Suprapubic skin (tissue), 3 donors: ENCODE measurements at regions not wholly inside any gene's neighbourhood (a gene's known extent, or its start where the extent isn't known, plus 50 kb on each side); places are given as distances from the start of the nearest gene placed in this dataset.

Experiments used
- CTCF ChIP-seq, 2 donors: fragments of 200-600 bp in 1 of 2; fragments of 450-650 bp in 1 of 2; sonication (generic) in 1 of 2; IDR thresholded peaks; one replicate each; pipeline ENCODE4 v1.5.1; 2016 to 2019; ENCODE audit warnings: antibody characterized with exemption in 2 of 2, mild to moderate bottlenecking in 1 of 2, moderate library complexity in 1 of 2
- POLR2AphosphoS5 ChIP-seq, 3 donors: sonication (generic); formaldehyde crosslinking; IDR thresholded peaks; one replicate each; pipeline ENCODE4 v1.6.1; 2017; ENCODE audit warnings: antibody characterized with exemption in 3 of 3

- no peak for TF ChIP-seq CTCF (IDR thresholded peaks at IDR 0.05)
- no peak for TF ChIP-seq POLR2AphosphoS5 (IDR thresholded peaks at IDR 0.05)
These were observed 90.1 kb upstream of the WDR26 start for GRCh38 chr1:224524679-224525078.
